T-cell (primary cell): ENCODE measurements at regions not wholly inside any gene's neighbourhood (a gene's known extent, or its start where the extent isn't known, plus 50 kb on each side); places are given as distances from the start of the nearest gene placed in this dataset.
"Not testable (repeated sequence)": the region's sequence is repeated elsewhere in the genome, so short reads cannot be mapped to it uniquely, and the experiment has no call there.

Source experiments
- ATAC-seq, 4 experiments: fragments of 200-7000 bp in 3 of 4; fragments of 150-1000 bp in 1 of 4; cut with Tn5 transposase; replicated peaks in 1 of 4; 1 replicate in 3 of 4; 2 replicates in 1 of 4; pipeline ENCODE4 v1.10.0; 2021; ENCODE audit warnings: moderate library complexity in 3 of 4, mild to moderate bottlenecking in 2 of 4, moderate number of reproducible peaks in 1 of 4
- CTCF ChIA-PET, 2 donors: fragments of 300-600 bp; sonication (Branson Sonifier 250); formaldehyde crosslinking; loops; one replicate each; lab custom pipeline; 2022; ENCODE audit warnings: antibody characterized with exemption in 2 of 2; lab: Charles Lee
- POLR2A ChIA-PET, 2 donors: fragments of 300-600 bp; sonication (Branson Sonifier 250); formaldehyde crosslinking; loops; one replicate each; lab custom pipeline; 2022; ENCODE audit warnings: antibody characterized with exemption in 2 of 2; lab: Charles Lee
- DNase-seq, 35 experiments: peaks; one replicate each; pipeline versions ENCODE4 v3.0.0 to v3.0.0-alpha.2; 2013 to 2023
- H3K27ac ChIP-seq: one replicate; pipeline ENCODE4 v1.5.1; 2013; ENCODE audit warnings: low read length
- H3K27me3 ChIP-seq, 2 experiments: replicated peaks in 1 of 2; 1 replicate in 1 of 2; 2 replicates in 1 of 2; pipeline versions ENCODE4 v1.6.1 to v1.7.0; 2013; ENCODE audit warnings: low read length in 1 of 2, mixed read lengths in 1 of 2; ENCODE audit not compliant: control insufficient read depth in 2 of 2, insufficient read depth in 2 of 2; ENCODE audit errors: extremely low read depth in 1 of 2
- H3K36me3 ChIP-seq, 2 donors: 1 replicate in 1 of 2; 2 replicates in 1 of 2; pipeline versions ENCODE4 v1.6.1 to v1.7.0; 2013; ENCODE audit warnings: low read length in 1 of 2; ENCODE audit not compliant: control insufficient read depth in 2 of 2, insufficient read depth in 1 of 2; ENCODE audit errors: extremely low read depth in 1 of 2
- H3K4me1 ChIP-seq, 2 experiments: 1 replicate in 1 of 2; 2 replicates in 1 of 2; pipeline versions ENCODE4 v1.6.1 to v1.7.0; 2013; ENCODE audit warnings: low read length in 2 of 2, mixed read lengths in 1 of 2; ENCODE audit not compliant: insufficient read depth in 2 of 2, control insufficient read depth in 1 of 2; ENCODE audit errors: extremely low read depth in 1 of 2
- H3K4me3 ChIP-seq, 2 donors: 1 replicate in 1 of 2; 2 replicates in 1 of 2; pipeline versions ENCODE4 v1.5.1 to v1.7.0; 2013; ENCODE audit warnings: mild to moderate bottlenecking in 2 of 2, low read length in 1 of 2, moderate library complexity in 1 of 2; ENCODE audit not compliant: control insufficient read depth in 1 of 2; ENCODE audit errors: extremely low read depth in 1 of 2
- H3K9me3 ChIP-seq: 2 replicates; pipeline ENCODE4 v1.7.0; 2013
- H3K27ac Mint-ChIP-seq, 2 donors: one replicate each; pipeline ENCODE4 v1.8.0; 2020 to 2021; ENCODE audit warnings: mild to moderate bottlenecking in 2 of 2, mixed read lengths in 2 of 2
- H3K27me3 Mint-ChIP-seq, 2 donors: one replicate each; pipeline ENCODE4 v1.8.0; 2021 to 2022; ENCODE audit warnings: mixed read lengths in 2 of 2
- H3K36me3 Mint-ChIP-seq: one replicate; pipeline ENCODE4 v1.8.0; 2021; ENCODE audit warnings: mixed read lengths
- H3K4me1 Mint-ChIP-seq, 3 donors: one replicate each; pipeline ENCODE4 v1.8.0; 2020 to 2022; ENCODE audit warnings: mixed read lengths in 3 of 3, mild to moderate bottlenecking in 1 of 3
- H3K4me3 Mint-ChIP-seq, 3 donors: one replicate each; pipeline ENCODE4 v1.8.0; 2020 to 2022; ENCODE audit warnings: mild to moderate bottlenecking in 3 of 3, mixed read lengths in 3 of 3, moderate library complexity in 3 of 3
- H3K9me3 Mint-ChIP-seq, 3 donors: one replicate each; pipeline ENCODE4 v1.8.0; 2020 to 2022; ENCODE audit warnings: mixed read lengths in 3 of 3
- WGBS: methylation state at CpG from one replicate; pipeline ENCODE4 v1.1.5; 2013; ENCODE audit warnings: missing lambda C conversion rate; ENCODE audit not compliant: insufficient coverage; 5-methylcytosine and 5-hydroxymethylcytosine counted together

- H3K27me3 ChIP-seq: no peaks in the 10 kb centered on the region
- no peak for ATAC-seq
- no peak overlapping the region for H3K27ac ChIP-seq
Observed at GRCh38 chr17:20914658-20915057, 128.2 kb downstream of the USP22 start.

GRCh38 chr17:20916383-20916782 is 126.4 kb downstream of the USP22 start:
- peak overlapping the region in 1 of 2 donors; percentile 66 for H3K27ac Mint-ChIP-seq
- ATAC-seq (no peak), DNase-seq (no peak)
- Histone ChIP-seq H3K27ac (no peak overlapping the region), H3K4me3 (no peak overlapping the region), H3K4me1 (no peaks in the 10 kb centered on the region), H3K27me3 (peaks cover 0 to 2% of the 10 kb centered on the region in 2 experiments), H3K9me3 (no peaks in the 10 kb centered on the region), H3K36me3 (no peaks in the 10 kb centered on the region)
- no peaks in the 10 kb centered on the region for H3K36me3 Mint-ChIP-seq
- 100% methylated on average over 2 of the region's 4 CpGs for WGBS
- H3K9me3 Mint-ChIP-seq: no peaks in the 10 kb centered on the region
- H3K4me1 Mint-ChIP-seq: peaks cover 8 to 9% (median 8%) of the 10 kb centered on the region in 3 donors
- peak overlapping the region in 1 of 3 donors; percentile 1 for H3K4me3 Mint-ChIP-seq
- peaks cover 14 to 15% of the 10 kb centered on the region in 2 donors for H3K27me3 Mint-ChIP-seq
- ChIA-PET CTCF (interaction anchor here in 1 of 2 donors (0.5 kb wide), 1 partner anchor 8 kb away, joined by 3 read pairs; no protein-coding TSS in a partner anchor), POLR2A (interaction anchor here in 1 of 2 donors (0.5 kb wide), 1 partner anchor 216 kb away, joined by 4 read pairs; no protein-coding TSS in a partner anchor)

More at GRCh38 chr17:20914658-20915057, 128.2 kb downstream of the USP22 start:
- Mint-ChIP-seq H3K9me3 (no peaks in the 10 kb centered on the region), H3K36me3 (no peaks in the 10 kb centered on the region), H3K27me3 (peaks cover 6 to 9% of the 10 kb centered on the region in 2 donors), H3K27ac (no peak overlapping the region), H3K4me3 (no peak overlapping the region), H3K4me1 (peaks cover 8 to 9% (median 8%) of the 10 kb centered on the region in 3 donors)
- Histone ChIP-seq H3K9me3 (no peaks in the 10 kb centered on the region), H3K4me1 (no peaks in the 10 kb centered on the region), H3K36me3 (no peaks in the 10 kb centered on the region), H3K4me3 (no peak overlapping the region)
- no CpG with 5 or more reads among the region's 4 CpGs for WGBS
- ChIA-PET POLR2A (no interaction called here), CTCF (no interaction called here)
- no peak for DNase-seq

- CTCF ChIA-PET, H3K27ac Mint-ChIP-seq: not testable (repeated sequence)
Observed at GRCh38 chr17:20917610-20918306, 125.1 kb downstream of the USP22 start.

GRCh38 chr17:20920095-20920814 is 122.6 kb downstream of the USP22 start:
- ChIA-PET CTCF (no interaction called here), POLR2A (no interaction called here)
- Histone ChIP-seq H3K4me1 (no peaks in the 10 kb centered on the region), H3K4me3 (no peak overlapping the region), H3K9me3 (no peaks in the 10 kb centered on the region), H3K36me3 (no peaks in the 10 kb centered on the region), H3K27me3 (peaks cover 2 to 8% of the 10 kb centered on the region in 2 experiments), H3K27ac (no peak overlapping the region)
- H3K27ac Mint-ChIP-seq: no peak overlapping the region
- peaks cover 15 to 21% of the 10 kb centered on the region in 2 donors for H3K27me3 Mint-ChIP-seq
- no peaks in the 10 kb centered on the region for H3K9me3 Mint-ChIP-seq
- H3K4me1 Mint-ChIP-seq: peaks cover 8 to 9% (median 8%) of the 10 kb centered on the region in 3 donors
- no peaks in the 10 kb centered on the region for H3K36me3 Mint-ChIP-seq
- no peak overlapping the region for H3K4me3 Mint-ChIP-seq
- ATAC-seq: no peak
- no CpG with 5 or more reads among the region's 3 CpGs for WGBS
- DNase-seq: no peak

More at GRCh38 chr17:20917610-20918306, 125.1 kb downstream of the USP22 start:
- DNase-seq, ATAC-seq, H3K36me3 ChIP-seq, H3K9me3 ChIP-seq, H3K27ac ChIP-seq, H3K27me3 ChIP-seq, H3K4me1 Mint-ChIP-seq, H3K36me3 Mint-ChIP-seq, H3K9me3 Mint-ChIP-seq, H3K4me1 ChIP-seq, H3K4me3 ChIP-seq, H3K4me3 Mint-ChIP-seq, POLR2A ChIA-PET: not testable (repeated sequence)
- WGBS: no CpG with 5 or more reads among the region's 10 CpGs
- H3K27me3 Mint-ChIP-seq: peaks cover 15 to 18% of the 10 kb centered on the region in 2 donors

- H3K4me1 ChIP-seq: no peaks in the 10 kb centered on the region
- no peaks in the 10 kb centered on the region for H3K9me3 ChIP-seq
- CTCF ChIA-PET: no interaction called here
- no peak overlapping the region for H3K4me3 Mint-ChIP-seq
- H3K36me3 Mint-ChIP-seq: no peaks in the 10 kb centered on the region
- H3K4me3 ChIP-seq: no peak overlapping the region
- H3K27ac Mint-ChIP-seq: no peak overlapping the region
- WGBS: no CpG with 5 or more reads among the region's 1 CpG
- peaks cover 2 to 8% of the 10 kb centered on the region in 2 experiments for H3K27me3 ChIP-seq
- no peak overlapping the region for H3K27ac ChIP-seq
- DNase-seq (no peak), ATAC-seq (no peak)
- POLR2A ChIA-PET: no interaction called here
- H3K27me3 Mint-ChIP-seq: peaks cover 15 to 21% of the 10 kb centered on the region in 2 donors
- H3K36me3 ChIP-seq: no peaks in the 10 kb centered on the region
- no peaks in the 10 kb centered on the region for H3K9me3 Mint-ChIP-seq
- H3K4me1 Mint-ChIP-seq: peaks cover 8 to 9% (median 8%) of the 10 kb centered on the region in 3 donors
Observed at GRCh38 chr17:20920815-20921199, 122.0 kb downstream of the USP22 start.

GRCh38 chr17:20922128-20922670 is 120.6 kb downstream of the USP22 start:
- Mint-ChIP-seq H3K9me3 (no peaks in the 10 kb centered on the region), H3K27ac (no peak overlapping the region), H3K4me1 (no peaks in the 10 kb centered on the region), H3K4me3 (no peak overlapping the region), H3K36me3 (no peaks in the 10 kb centered on the region), H3K27me3 (peaks cover 15 to 21% of the 10 kb centered on the region in 2 donors)
- CTCF ChIA-PET: no interaction called here
- DNase-seq: no peak
- no CpG with 5 or more reads among the region's 1 CpG for WGBS
- Histone ChIP-seq H3K36me3 (no peaks in the 10 kb centered on the region), H3K27me3 (peaks cover 2 to 8% of the 10 kb centered on the region in 2 experiments), H3K4me3 (no peak overlapping the region), H3K27ac (no peak overlapping the region), H3K9me3 (no peaks in the 10 kb centered on the region), H3K4me1 (no peaks in the 10 kb centered on the region)
- ATAC-seq: no peak
- POLR2A ChIA-PET: no interaction called here
